HepG2 (cell line): ENCODE measurements at regions not wholly inside any gene's neighbourhood (a gene's known extent, or its start where the extent isn't known, plus 50 kb on each side); places are given as distances from the start of the nearest gene placed in this dataset.
A peak's percentile ranks its signal among the peaks of the same experiment; 100 is the strongest.

Source experiments
- ARHGAP35 ChIP-seq: sonication (generic); formaldehyde crosslinking; IDR thresholded peaks from 2 replicates; pipeline ENCODE4 v1.9.0; 2022; ENCODE audit warnings: mild to moderate bottlenecking, inconsistent platforms, moderate library complexity, missing genetic modification reagents, borderline replicate concordance
- ATF3 ChIP-seq: sonication (generic); formaldehyde crosslinking; IDR thresholded peaks from 2 replicates; pipeline ENCODE4 v1.4.0; 2020; ENCODE audit warnings: missing genetic modification reagents
- BCL3 ChIP-seq: sonication (generic); formaldehyde crosslinking; IDR thresholded peaks from 2 replicates; pipeline ENCODE4 v1.5.1; 2020; ENCODE audit warnings: mild to moderate bottlenecking, missing genetic modification reagents, moderate library complexity
- BHLHE40 ChIP-seq: IDR thresholded peaks from 2 replicates; pipeline ENCODE4 v1.6.1; 2011; ENCODE audit warnings: low read length, improper control_type of control experiment
- FOSL2 ChIP-seq: sonication (generic); formaldehyde crosslinking; IDR thresholded peaks from 2 replicates; pipeline ENCODE4 v1.4.0; 2020; ENCODE audit warnings: missing genetic modification reagents
- GLMP ChIP-seq: sonication (generic); formaldehyde crosslinking; IDR thresholded peaks from 2 replicates; pipeline ENCODE4 v1.9.0; 2021; ENCODE audit warnings: missing genetic modification reagents, mild to moderate bottlenecking, borderline replicate concordance
- HOMEZ ChIP-seq: IDR thresholded peaks from 2 replicates; pipeline ENCODE4 v1.6.1; 2016; ENCODE audit warnings: low read depth
- KMT2A ChIP-seq: sonication (generic); formaldehyde crosslinking; IDR thresholded peaks from 2 replicates; pipeline ENCODE4 v1.4.0; 2020; ENCODE audit warnings: missing genetic modification reagents
- LCORL ChIP-seq, 2 experiments: fragments of 450-650 bp in 1 of 2; sonication (generic) in 1 of 2; formaldehyde crosslinking in 1 of 2; IDR thresholded peaks; 2 replicates each; pipeline versions ENCODE4 v1.5.0 to v1.6.1; 2017 to 2020; ENCODE audit warnings: antibody characterized with exemption in 1 of 2, missing genetic modification reagents in 1 of 2
- MTA1 ChIP-seq: sonication (generic); formaldehyde crosslinking; IDR thresholded peaks from 2 replicates; pipeline ENCODE4 v1.4.0; 2020; ENCODE audit warnings: missing genetic modification reagents, mild to moderate bottlenecking, borderline replicate concordance
- PHF20 ChIP-seq: sonication (generic); formaldehyde crosslinking; IDR thresholded peaks from 2 replicates; pipeline ENCODE4 v1.5.0; 2020; ENCODE audit warnings: mild to moderate bottlenecking, missing genetic modification reagents
- PPARG ChIP-seq: conservative IDR thresholded peaks from 2 replicates; pipeline ENCODE4 v1.6.1; 2016; ENCODE audit warnings: missing biosample characterization, missing genetic modification reagents
- PREB ChIP-seq: sonication (generic); formaldehyde crosslinking; IDR thresholded peaks from 2 replicates; pipeline ENCODE4 v1.4.0; 2020; ENCODE audit warnings: missing genetic modification reagents
- RELA ChIP-seq: sonication (generic); formaldehyde crosslinking; IDR thresholded peaks from 2 replicates; pipeline ENCODE4 v1.4.0; 2020; ENCODE audit warnings: missing genetic modification reagents
- RFX5 ChIP-seq: IDR thresholded peaks from 2 replicates; pipeline ENCODE4 v1.6.1; 2011; ENCODE audit warnings: low read depth, low read length, improper control_type of control experiment
- SALL2 ChIP-seq: sonication (generic); formaldehyde crosslinking; IDR thresholded peaks from 2 replicates; pipeline ENCODE4 v1.8.1; 2023; ENCODE audit warnings: mild to moderate bottlenecking, missing genetic modification reagents, inconsistent platforms
- THAP11 ChIP-seq: IDR thresholded peaks from 2 replicates; pipeline ENCODE4 v1.6.1; 2016; ENCODE audit warnings: missing biosample characterization, missing genetic modification reagents
- ZIK1 ChIP-seq: sonication (generic); formaldehyde crosslinking; IDR thresholded peaks from 2 replicates; pipeline ENCODE4 v1.5.0; 2020; ENCODE audit warnings: mild to moderate bottlenecking, low read depth, missing genetic modification reagents, borderline replicate concordance
- ZMYM4 ChIP-seq: sonication (generic); formaldehyde crosslinking; IDR thresholded peaks from 2 replicates; pipeline ENCODE4 v1.8.1; 2023; ENCODE audit warnings: mild to moderate bottlenecking, missing genetic modification reagents
- ZNF160 ChIP-seq: sonication (generic); formaldehyde crosslinking; IDR thresholded peaks from 2 replicates; pipeline ENCODE4 v1.8.0; 2022; ENCODE audit warnings: mild to moderate bottlenecking, inconsistent platforms, missing genetic modification reagents
- ZNF256 ChIP-seq: sonication (generic); formaldehyde crosslinking; conservative IDR thresholded peaks from 2 replicates; pipeline ENCODE4 v1.4.0; 2020; ENCODE audit warnings: missing genetic modification reagents
- ZNF543 ChIP-seq: sonication (generic); formaldehyde crosslinking; IDR thresholded peaks from 2 replicates; pipeline ENCODE4 v1.4.0; 2020; ENCODE audit warnings: mild to moderate bottlenecking, missing genetic modification reagents
- ZNF556 ChIP-seq: sonication (generic); formaldehyde crosslinking; IDR thresholded peaks from 2 replicates; pipeline ENCODE4 v1.4.0; 2020; ENCODE audit warnings: mild to moderate bottlenecking, missing genetic modification reagents, borderline replicate concordance
- ZNF605 ChIP-seq: sonication (generic); formaldehyde crosslinking; IDR thresholded peaks from 2 replicates; pipeline ENCODE4 v1.8.0; 2022; ENCODE audit warnings: mild to moderate bottlenecking, missing genetic modification reagents
- ZNF740 ChIP-seq: sonication (generic); formaldehyde crosslinking; IDR thresholded peaks from 2 replicates; pipeline ENCODE4 v1.4.0; 2020; ENCODE audit warnings: missing genetic modification reagents
- ZNF883 ChIP-seq: sonication (generic); formaldehyde crosslinking; IDR thresholded peaks from 2 replicates; pipeline ENCODE4 v1.5.1; 2020; ENCODE audit warnings: mild to moderate bottlenecking, missing genetic modification reagents; ENCODE audit errors: not compliant biosample characterization

- no peak for TF ChIP-seq KMT2A (CRISPR knock-in tag)
- TF ChIP-seq ZNF883 (CRISPR knock-in tag) = no peak
- no peak for TF ChIP-seq THAP11 (CRISPR knock-in tag)
- TF ChIP-seq ARHGAP35 (CRISPR knock-in tag) = no peak
- TF ChIP-seq ZNF740 (CRISPR knock-in tag) = no peak
- TF ChIP-seq ZNF256 (CRISPR knock-in tag) = no peak
- TF ChIP-seq BHLHE40 = no peak
- TF ChIP-seq ZIK1 (CRISPR knock-in tag) = 0 out of 2 replicates have a peak, but pooled peaks have one; percentile 11
- TF ChIP-seq LCORL (IDR thresholded peaks at IDR 0.05) = no peak
- peak; percentile 24; the same call in 1 of the 2 replicates for TF ChIP-seq LCORL (CRISPR knock-in tag; IDR thresholded peaks at IDR 0.05)
- no peak for TF ChIP-seq PHF20
- TF ChIP-seq PPARG (CRISPR knock-in tag) = no peak
- TF ChIP-seq HOMEZ (CRISPR knock-in tag) = no peak
- no peak for TF ChIP-seq BCL3 (CRISPR knock-in tag)
- no peak for TF ChIP-seq FOSL2 (CRISPR knock-in tag)
- no peak for TF ChIP-seq RELA (CRISPR knock-in tag)
- 0 out of 2 replicates have a peak, but pooled peaks have one; percentile 13 for TF ChIP-seq ZNF556
- TF ChIP-seq MTA1 (CRISPR knock-in tag) = no peak
- TF ChIP-seq ATF3 (CRISPR knock-in tag) = no peak
- peak; percentile 7; the same call in 1 of the 2 replicates for TF ChIP-seq SALL2
- TF ChIP-seq ZNF543 (CRISPR knock-in tag) = 0 out of 2 replicates have a peak, but pooled peaks have one; percentile 5
- 0 out of 2 replicates have a peak, but pooled peaks have one; percentile 25 for TF ChIP-seq ZNF605 (CRISPR knock-in tag)
- TF ChIP-seq RFX5 = no peak
- no peak for TF ChIP-seq ZMYM4 (CRISPR knock-in tag)
- TF ChIP-seq ZNF160 (CRISPR knock-in tag) = 0 out of 2 replicates have a peak, but pooled peaks have one; percentile 10
- no peak for TF ChIP-seq GLMP
- no peak for TF ChIP-seq PREB (CRISPR knock-in tag)
Measured at GRCh38 chr12:124369827-124370378, 75.0 kb downstream of the RFLNA start (continued).
